GM23248 (cell line): ENCODE measurements at regions not wholly inside any gene's neighbourhood (a gene's known extent, or its start where the extent isn't known, plus 50 kb on each side); places are given as distances from the start of the nearest gene placed in this dataset.

Source experiments
- DNase-seq: peaks from one replicate; pipeline ENCODE4 v3.0.0-alpha.2; 2015
- H2AFZ ChIP-seq: fragments of 200-600 bp; sonication (generic); 2 replicates; pipeline ENCODE4 v1.6.1; 2016; ENCODE audit warnings: antibody characterized with exemption
- H3F3A ChIP-seq: fragments of 200-600 bp; sonication (generic); 2 replicates; pipeline ENCODE4 v1.6.1; 2016; ENCODE audit warnings: mild to moderate bottlenecking, antibody characterized with exemption, mixed run types; ENCODE audit not compliant: insufficient read depth
- H3K27ac ChIP-seq: fragments of 200-600 bp; sonication (generic); 2 replicates; pipeline ENCODE4 v1.5.1; 2016; ENCODE audit warnings: mild to moderate bottlenecking
- H3K27me3 ChIP-seq: fragments of 200-600 bp; sonication (generic); replicated peaks from 2 replicates; pipeline ENCODE4 v1.6.1; 2016; ENCODE audit warnings: mild to moderate bottlenecking; ENCODE audit not compliant: insufficient read depth
- H3K36me3 ChIP-seq: fragments of 200-600 bp; sonication (generic); 2 replicates; pipeline ENCODE4 v1.6.1; 2016; ENCODE audit warnings: low read depth, mild to moderate bottlenecking
- H3K4me1 ChIP-seq: fragments of 200-600 bp; sonication (generic); 2 replicates; pipeline ENCODE4 v1.6.1; 2016; ENCODE audit warnings: mild to moderate bottlenecking; ENCODE audit not compliant: insufficient read depth
- H3K4me2 ChIP-seq: fragments of 200-600 bp; sonication (generic); one replicate; pipeline ENCODE4 v1.6.1; 2016; ENCODE audit warnings: mild to moderate bottlenecking; ENCODE audit not compliant: unreplicated experiment
- H3K4me3 ChIP-seq: fragments of 200-600 bp; sonication (generic); 2 replicates; pipeline ENCODE4 v1.5.1; 2016; ENCODE audit warnings: mild to moderate bottlenecking
- H3K79me2 ChIP-seq: fragments of 200-600 bp; sonication (generic); 2 replicates; pipeline ENCODE4 v1.6.1; 2016; ENCODE audit warnings: mild to moderate bottlenecking; ENCODE audit not compliant: insufficient read depth
- H3K9ac ChIP-seq: fragments of 200-600 bp; sonication (generic); 2 replicates; pipeline ENCODE4 v1.6.1; 2016; ENCODE audit warnings: mild to moderate bottlenecking
- H3K9me2 ChIP-seq: fragments of 200-600 bp; sonication (generic); 2 replicates; pipeline ENCODE4 v1.6.1; 2016; ENCODE audit warnings: mixed run types, mild to moderate bottlenecking, moderate library complexity; ENCODE audit not compliant: insufficient read depth
- H3K9me3 ChIP-seq: fragments of 200-600 bp; sonication (generic); one replicate; pipeline ENCODE4 v1.6.1; 2017; ENCODE audit warnings: low read depth
- H4K20me1 ChIP-seq: fragments of 200-600 bp; sonication (generic); 2 replicates; pipeline ENCODE4 v1.6.0; 2016; ENCODE audit not compliant: insufficient read depth
- EZH2 ChIP-seq: fragments of 200-600 bp; sonication (generic); IDR thresholded peaks from 2 replicates; pipeline ENCODE4 v1.6.1; 2018; ENCODE audit warnings: antibody characterized with exemption, mild to moderate bottlenecking; ENCODE audit not compliant: insufficient read depth, poor library complexity, severe bottlenecking
- EZH2phosphoT487 ChIP-seq: fragments of 200-600 bp; sonication (generic); IDR thresholded peaks from 2 replicates; pipeline ENCODE4 v1.6.1; 2018; ENCODE audit warnings: antibody characterized with exemption, moderate library complexity, mild to moderate bottlenecking, low read depth; ENCODE audit not compliant: insufficient read depth
- WGBS, 2 experiments: methylation state at CpG; one replicate each; pipeline ENCODE4 v1.1.6; 2015 to 2017; ENCODE audit warnings: low lambda C conversion rate in 2 of 2, low coverage in 1 of 2; ENCODE audit errors: missing lambda C conversion rate in 2 of 2; 5-methylcytosine and 5-hydroxymethylcytosine counted together
- in situ Hi-C: fragments of 300-500 bp; cut with MboI; formaldehyde crosslinking; loops from 2 replicates; pipeline ENCODE4 v1.15.0; 2020

DNA sequence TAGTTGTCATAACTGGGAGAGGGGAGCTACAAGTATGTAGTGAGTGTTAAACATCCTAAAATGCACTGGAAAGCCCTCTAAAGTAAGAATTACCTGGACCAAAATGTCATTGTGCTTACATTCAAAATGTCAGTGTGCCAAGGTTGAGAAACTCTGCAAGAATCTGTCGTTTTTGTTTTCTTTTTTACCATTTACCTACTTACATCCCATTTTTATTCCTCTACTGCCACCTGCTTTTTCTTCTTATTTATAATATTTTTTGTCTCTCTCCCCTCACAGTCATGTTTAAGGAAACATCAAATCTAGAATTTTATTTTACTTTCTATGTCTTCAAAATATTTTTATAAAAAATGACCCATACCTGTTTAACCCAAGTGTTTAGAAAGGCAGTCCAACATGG, 226.4 kb downstream of the PCDH17 start:
- H4K20me1 ChIP-seq = no peaks in the 10 kb centered on the region
- H3K9ac ChIP-seq = no peak overlapping the region
- no peaks in the 10 kb centered on the region for H3K27me3 ChIP-seq

GRCh38 chr13:57858376-57858775, 226.8 kb downstream of the PCDH17 start:
- Histone ChIP-seq H3K36me3 (no peaks in the 10 kb centered on the region), H3K9me3 (peaks cover 5% of the 10 kb centered on the region), H3K4me1 (no peaks in the 10 kb centered on the region), H3K27me3 (no peaks in the 10 kb centered on the region), H3K9ac (no peak overlapping the region), H2AFZ (no peak overlapping the region), H4K20me1 (no peaks in the 10 kb centered on the region), H3F3A (no peaks in the 10 kb centered on the region), H3K79me2 (no peaks in the 10 kb centered on the region), H3K4me2 (no peak overlapping the region), H3K27ac (no peak overlapping the region), H3K4me3 (no peak overlapping the region), H3K9me2 (no peaks in the 10 kb centered on the region)
- no peak for DNase-seq
- TF ChIP-seq EZH2phosphoT487 = no peak
- TF ChIP-seq EZH2 = no peak
- in situ Hi-C loops = no loop called here

More for the DNA sequence above, 226.4 kb downstream of the PCDH17 start:
- Histone ChIP-seq H3K79me2 (no peaks in the 10 kb centered on the region), H3K27ac (no peak overlapping the region), H3K4me3 (no peak overlapping the region), H2AFZ (no peak overlapping the region), H3K4me2 (no peak overlapping the region), H3K4me1 (no peaks in the 10 kb centered on the region), H3F3A (no peaks in the 10 kb centered on the region), H3K36me3 (no peaks in the 10 kb centered on the region), H3K9me2 (no peaks in the 10 kb centered on the region), H3K9me3 (peaks cover 5% of the 10 kb centered on the region)
- in situ Hi-C loops = no loop called here
- no peak for TF ChIP-seq EZH2
- TF ChIP-seq EZH2phosphoT487 = no peak
- 3 to 4% methylated on average over 1 of the region's 1 CpG for WGBS, 2 experiments
- DNase-seq = no peak

GRCh38 chr13:57862879-57863278, 231.3 kb downstream of the PCDH17 start:
- Histone ChIP-seq H4K20me1 (no peaks in the 10 kb centered on the region), H3K9me2 (no peaks in the 10 kb centered on the region), H3K4me1 (no peaks in the 10 kb centered on the region), H3K27me3 (no peaks in the 10 kb centered on the region), H3K9me3 (no peaks in the 10 kb centered on the region), H3K4me3 (no peak overlapping the region), H3K4me2 (no peak overlapping the region), H3K9ac (no peak overlapping the region), H3K27ac (no peak overlapping the region), H3K36me3 (no peaks in the 10 kb centered on the region), H2AFZ (no peak overlapping the region), H3F3A (no peaks in the 10 kb centered on the region), H3K79me2 (no peaks in the 10 kb centered on the region)
- in situ Hi-C loops = no loop called here
- no peak for DNase-seq
- TF ChIP-seq EZH2phosphoT487 (no peak), EZH2 (no peak)
- WGBS, 2 experiments = 10 to 25% methylated on average over 1 of the region's 1 CpG

DNA sequence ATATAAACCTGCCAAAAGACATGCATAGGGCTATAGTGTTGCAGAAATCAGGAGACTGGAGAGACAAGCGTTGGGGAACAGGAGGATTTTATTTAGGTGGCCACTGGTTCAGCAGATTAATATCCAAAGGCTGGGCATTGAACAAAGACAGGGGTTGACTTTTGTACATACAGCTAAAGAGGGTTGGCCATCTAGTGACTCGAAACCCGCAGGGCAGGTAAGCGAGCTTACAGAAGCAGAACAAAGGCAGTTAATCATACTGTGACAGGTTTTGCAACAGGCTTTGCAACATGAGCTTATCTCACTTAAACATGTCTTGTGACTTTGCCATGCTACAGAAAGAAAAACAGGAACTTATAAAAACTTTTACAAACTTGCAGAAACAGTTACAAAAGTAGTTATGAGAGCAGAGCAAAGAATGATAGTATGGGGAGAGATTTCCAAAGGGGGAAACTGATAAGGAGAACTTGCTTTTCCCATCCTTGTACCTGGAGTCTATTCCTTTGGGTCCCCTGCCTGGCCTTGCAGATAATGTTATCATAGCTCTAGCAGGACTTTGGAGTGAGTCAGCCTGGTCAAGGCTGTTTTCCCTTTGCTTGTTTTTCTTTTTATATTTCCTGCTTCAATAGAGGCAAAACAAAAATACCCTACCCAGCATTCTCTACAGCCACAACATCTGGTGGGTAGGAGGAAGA, 234.2 kb downstream of the PCDH17 start:
- H3K9ac ChIP-seq = no peak overlapping the region
- H4K20me1 ChIP-seq = no peaks in the 10 kb centered on the region
- H3K4me1 ChIP-seq = no peaks in the 10 kb centered on the region
- H3F3A ChIP-seq = no peaks in the 10 kb centered on the region
- no peak overlapping the region for H3K4me3 ChIP-seq
- H3K4me2 ChIP-seq = no peak overlapping the region
- H3K9me2 ChIP-seq = no peaks in the 10 kb centered on the region
- no peak overlapping the region for H2AFZ ChIP-seq
- no peaks in the 10 kb centered on the region for H3K27me3 ChIP-seq
- TF ChIP-seq EZH2phosphoT487 (no peak), EZH2 (no peak)
- no peak overlapping the region for H3K27ac ChIP-seq
- no peaks in the 10 kb centered on the region for H3K9me3 ChIP-seq
- no peak for DNase-seq
- 21 to 24% methylated on average over 4 of the region's 4 CpGs for WGBS, 2 experiments
- no peaks in the 10 kb centered on the region for H3K36me3 ChIP-seq
- no peaks in the 10 kb centered on the region for H3K79me2 ChIP-seq
- in situ Hi-C loops = no loop called here

DNA sequence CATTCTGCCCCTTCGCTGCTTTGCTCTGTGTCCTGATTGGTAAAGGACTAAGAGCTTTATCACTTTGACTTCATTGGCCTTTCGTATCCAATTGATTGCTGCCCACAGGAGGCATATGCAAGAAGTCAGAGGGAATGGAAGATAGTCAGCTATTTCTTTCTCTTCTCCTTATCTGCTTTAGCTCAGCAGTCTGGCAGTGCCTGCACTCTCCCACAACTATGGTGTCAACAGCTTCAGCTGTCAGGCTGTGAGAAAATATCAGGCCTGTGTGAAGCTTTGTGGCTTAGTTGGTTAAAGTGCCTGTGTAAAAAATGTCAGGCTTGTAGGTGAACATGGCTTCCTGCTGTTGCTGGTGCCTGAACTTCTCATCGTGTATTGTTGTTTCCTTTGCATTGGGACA, 243.0 kb downstream of the PCDH17 start:
- no peak overlapping the region for H2AFZ ChIP-seq
- DNase-seq = no peak
- TF ChIP-seq EZH2 (no peak), EZH2phosphoT487 (no peak)

More for the DNA sequence above, 243.0 kb downstream of the PCDH17 start:
- no peaks in the 10 kb centered on the region for H3F3A ChIP-seq
- H3K79me2 ChIP-seq = no peaks in the 10 kb centered on the region
- H3K36me3 ChIP-seq = no peaks in the 10 kb centered on the region
- no peaks in the 10 kb centered on the region for H3K9me2 ChIP-seq
- no peak overlapping the region for H3K4me2 ChIP-seq
- H4K20me1 ChIP-seq = no peaks in the 10 kb centered on the region
- H3K9me3 ChIP-seq = no peaks in the 10 kb centered on the region
- H3K9ac ChIP-seq = no peak overlapping the region
- H3K27me3 ChIP-seq = no peaks in the 10 kb centered on the region
- H3K4me3 ChIP-seq = no peak overlapping the region
- WGBS, 2 experiments = 4 to 10% methylated on average over 3 of the region's 3 CpGs
- in situ Hi-C loops = no loop called here
- no peaks in the 10 kb centered on the region for H3K4me1 ChIP-seq
- no peak overlapping the region for H3K27ac ChIP-seq
